SW480 (cell line): ENCODE measurements at regions not wholly inside any gene's neighbourhood (a gene's known extent, or its start where the extent isn't known, plus 50 kb on each side); places are given as distances from the start of the nearest gene placed in this dataset.
"Not testable (repeated sequence)": the region's sequence is repeated elsewhere in the genome, so short reads cannot be mapped to it uniquely, and the experiment has no call there.

Experiments used
- DNase-seq: peaks from one replicate; pipeline ENCODE4 v3.0.0-alpha.2; 2016; ENCODE audit warnings: low spot score

DNA sequence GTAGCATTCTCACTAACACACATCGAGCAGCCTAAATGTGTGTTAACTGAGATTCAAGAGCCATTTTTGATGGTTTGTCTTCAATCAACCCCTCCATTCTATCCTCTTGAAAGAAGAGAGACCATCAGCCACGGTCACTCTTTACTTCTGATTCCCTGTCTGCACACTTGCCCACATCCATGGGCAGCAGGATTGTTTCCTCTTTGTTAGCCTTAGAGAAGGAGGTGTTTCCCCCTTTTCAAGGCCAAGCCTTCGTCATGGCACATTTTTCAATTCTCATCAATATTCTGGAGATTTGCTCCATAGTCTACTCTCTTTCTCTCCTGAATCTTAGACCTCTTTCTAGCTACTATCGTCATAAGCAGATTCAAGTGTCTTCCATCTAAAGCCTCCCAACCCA lies 522.4 kb upstream of the NAALADL2 start:
- no peak for DNase-seq

DNA sequence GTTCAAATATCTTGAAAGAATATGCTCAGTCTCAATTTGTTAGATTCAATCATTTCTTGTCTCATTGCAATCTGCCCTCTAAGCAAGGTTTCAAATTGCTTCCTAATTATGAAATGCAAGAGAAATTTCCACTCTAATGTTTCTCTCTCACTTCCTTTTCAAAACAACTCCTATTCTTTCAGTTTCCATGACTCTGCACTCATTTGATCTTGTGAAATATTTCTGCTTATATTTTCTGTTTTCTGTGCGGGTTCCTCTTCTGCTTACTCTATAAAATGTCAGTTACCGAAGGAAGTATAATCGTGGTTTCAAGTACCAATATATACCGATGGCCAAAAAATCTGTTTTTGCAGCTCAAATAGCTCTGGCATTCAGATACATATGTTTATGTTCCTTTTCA lies 521.9 kb upstream of the NAALADL2 start:
- DNase-seq, result no peak

DNA sequence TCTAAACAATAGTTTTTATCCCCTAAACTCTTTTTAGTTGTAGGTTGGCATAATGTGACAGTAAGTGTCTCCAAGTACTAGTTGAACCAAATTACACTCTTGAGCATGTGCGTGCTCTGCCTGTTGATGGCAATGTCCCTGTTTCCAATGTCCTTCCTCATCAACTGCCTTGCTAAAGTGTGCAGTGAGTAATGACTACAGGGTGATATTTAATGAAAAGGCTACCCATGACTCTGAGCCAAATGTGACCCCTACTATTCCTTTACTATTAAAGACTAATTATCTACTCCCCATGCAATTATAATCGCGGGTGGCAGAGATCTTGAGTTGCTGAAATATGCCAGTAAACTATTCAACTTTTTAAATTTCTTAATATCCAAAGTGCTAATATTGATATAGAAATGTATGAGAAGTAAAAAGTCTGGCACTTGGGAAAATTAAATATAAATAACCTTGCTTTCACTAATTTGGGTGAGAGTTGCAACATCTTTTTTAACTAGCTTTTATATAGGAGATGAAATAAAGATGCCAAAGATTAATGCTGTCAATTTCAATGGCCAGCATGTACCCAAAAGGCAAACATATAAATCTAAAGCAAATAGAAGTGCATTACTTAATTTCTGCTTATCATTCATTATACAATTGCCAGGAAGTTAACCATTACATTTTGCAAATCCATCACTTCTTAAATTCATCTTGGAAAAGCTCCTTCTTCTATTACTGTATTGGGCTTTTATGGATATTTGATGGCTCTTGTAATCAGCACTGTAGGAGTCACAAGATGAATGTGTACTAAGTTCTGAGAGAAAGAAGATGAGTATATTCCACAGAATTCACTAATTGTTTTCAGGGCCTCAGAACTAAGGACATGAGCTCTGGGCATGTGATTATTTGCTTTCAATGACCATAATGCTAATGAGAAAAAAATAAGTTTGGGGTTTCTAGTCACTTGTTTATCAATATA lies 518.2 kb upstream of the NAALADL2 start:
- no peak for DNase-seq

DNA sequence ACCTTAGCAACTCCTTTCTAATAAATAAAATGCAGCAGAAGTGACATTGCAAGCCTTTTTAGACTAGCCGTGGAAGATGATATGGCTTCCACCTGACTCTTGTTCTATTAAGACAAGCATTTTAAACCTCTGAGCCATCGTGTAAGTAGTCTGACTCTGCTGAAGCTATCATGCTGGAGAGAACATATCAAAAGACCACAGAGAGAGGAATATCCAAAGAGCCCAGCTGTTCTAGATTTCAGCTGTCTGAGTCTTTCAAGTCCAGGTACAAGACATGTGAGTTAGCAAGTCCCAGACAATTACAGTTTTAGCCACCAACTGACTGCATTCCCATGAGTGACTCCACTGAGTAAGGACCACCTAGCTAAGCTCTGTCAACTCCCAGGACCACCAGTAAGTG lies 517.0 kb upstream of the NAALADL2 start:
- DNase-seq, result no peak

DNA sequence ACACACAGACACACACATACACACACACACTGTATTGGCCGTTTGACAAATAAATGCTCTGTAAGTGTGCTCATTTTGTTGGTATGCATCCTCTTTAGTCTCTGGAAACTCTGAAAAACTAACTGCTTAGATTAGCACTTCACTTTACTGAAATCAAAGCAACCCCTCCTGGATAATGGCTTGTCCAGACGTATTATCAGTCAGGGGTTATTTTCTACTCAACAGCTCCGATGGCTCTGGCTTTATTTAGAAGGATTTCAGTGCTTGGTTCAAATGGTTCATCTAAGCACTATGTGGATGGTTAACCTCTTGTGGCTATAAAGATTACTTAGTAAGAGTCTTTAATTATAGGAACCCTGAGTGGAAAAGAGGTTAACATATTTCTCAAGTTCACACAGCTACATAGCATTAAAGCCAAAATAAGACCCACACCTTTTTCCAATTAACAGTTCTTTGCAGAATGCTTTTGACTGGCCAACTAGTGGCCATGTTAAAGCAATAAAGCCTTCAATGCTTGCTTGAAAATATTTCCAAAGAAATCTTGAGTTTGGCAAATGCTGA lies 516.1 kb upstream of the NAALADL2 start:
- DNase-seq, result no peak

DNA sequence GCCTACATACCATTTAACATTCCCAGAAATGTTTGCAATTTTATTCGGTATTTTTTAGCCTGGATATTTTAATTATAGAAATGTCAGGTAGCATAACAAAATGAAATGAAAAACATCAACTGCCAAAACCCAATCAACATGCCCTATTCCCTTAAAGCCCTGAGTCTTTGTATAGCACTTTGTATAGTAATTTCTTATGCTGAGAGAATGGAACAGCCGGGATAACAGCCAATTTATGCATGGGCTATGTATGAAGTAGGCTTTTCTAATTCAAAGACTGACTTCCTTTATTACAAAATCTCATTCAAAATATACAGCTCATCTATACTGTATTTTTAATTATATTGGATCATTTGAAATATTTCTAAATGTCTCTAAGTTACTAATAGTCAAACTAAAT lies 513.0 kb upstream of the NAALADL2 start:
- DNase-seq, result no peak

DNA sequence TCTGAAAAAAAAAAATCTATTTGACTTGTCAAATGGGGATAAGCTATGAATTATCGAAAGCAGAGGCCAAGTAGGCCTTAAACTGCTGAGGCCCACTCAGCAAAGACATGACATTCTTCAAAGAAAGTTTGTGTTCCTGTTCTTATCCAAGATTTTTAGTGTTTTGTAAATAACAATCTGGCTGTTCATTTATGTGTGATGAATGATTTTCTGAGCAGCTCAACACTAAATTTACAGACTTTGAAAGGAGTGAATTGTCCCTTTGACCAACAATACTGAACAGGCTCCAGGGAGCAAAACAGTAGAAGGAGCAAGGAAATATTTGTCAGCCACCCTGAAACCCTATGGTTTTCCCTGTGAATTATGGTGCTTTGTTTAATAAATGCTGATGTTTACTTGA lies 512.6 kb upstream of the NAALADL2 start:
- no peak for DNase-seq

DNA sequence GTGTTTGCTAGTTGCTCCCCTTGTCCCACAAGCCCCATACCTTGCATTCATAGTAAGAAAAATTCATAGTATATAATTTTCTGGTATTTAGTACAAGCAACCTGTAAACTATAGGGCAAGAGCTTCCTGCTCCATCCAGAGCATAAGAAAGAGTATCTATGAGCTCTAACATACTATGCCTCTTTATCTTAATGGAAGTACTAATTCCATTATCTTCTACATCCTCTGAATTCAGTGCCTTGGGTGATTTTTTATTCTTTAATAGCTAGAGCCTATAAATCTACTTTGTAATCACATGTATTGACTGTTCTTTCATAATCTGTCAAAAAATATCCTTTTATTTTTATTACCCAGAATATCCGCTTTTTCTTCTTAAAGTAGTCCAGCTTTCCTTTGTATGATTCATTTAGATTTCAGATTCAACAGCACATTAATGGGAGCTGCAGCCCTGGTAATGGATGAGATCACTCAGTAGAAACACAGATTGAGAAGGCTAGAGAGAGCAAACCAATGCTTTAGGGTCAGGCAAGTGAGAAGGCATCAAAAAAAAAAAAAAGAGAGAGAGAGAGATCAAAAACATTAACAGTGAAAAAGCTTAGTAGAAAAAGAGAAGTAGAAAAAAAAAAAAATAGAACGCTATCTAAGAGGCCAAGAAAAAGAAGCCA lies 511.5 kb upstream of the NAALADL2 start:
- DNase-seq, result no peak

DNA sequence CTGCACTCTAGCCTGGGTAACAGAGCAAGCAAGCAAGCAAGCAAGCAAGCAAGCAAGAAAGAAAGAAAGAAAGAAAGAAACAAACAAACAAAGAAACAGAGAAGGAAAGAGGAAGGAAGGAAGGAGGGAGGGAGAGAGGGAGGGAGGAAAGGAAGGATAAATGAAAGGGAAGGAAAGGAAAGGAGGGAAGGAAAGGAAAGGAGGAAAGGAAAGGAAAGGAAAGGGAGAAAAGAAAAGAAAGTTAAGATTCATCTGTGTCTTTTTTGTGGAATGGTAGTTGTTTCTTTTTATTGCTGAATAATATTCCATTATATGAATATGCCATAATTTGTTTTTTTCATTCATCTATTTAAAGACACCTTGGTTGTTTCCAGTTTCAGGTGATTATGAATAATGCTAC lies 506.9 kb upstream of the NAALADL2 start:
- DNase-seq, result no peak

DNA sequence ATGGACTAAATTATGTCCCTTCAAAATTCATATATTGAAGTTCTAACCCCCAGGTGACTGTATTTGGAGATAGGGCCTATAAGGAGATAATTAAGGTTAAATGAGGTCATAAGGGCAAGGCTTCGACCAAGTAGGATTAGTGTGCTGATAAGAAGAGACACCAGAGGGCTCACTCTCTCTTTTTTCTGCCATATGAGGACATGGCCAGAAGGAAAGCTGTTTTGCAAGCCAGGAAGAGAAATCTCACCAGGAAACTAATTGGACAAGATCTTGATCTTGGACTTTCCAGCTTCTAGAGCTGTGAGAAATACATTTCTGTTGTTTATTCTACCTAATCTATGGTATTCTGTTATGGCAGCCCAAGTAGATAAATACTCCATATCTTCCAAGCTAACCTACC lies 503.6 kb upstream of the NAALADL2 start:
- DNase-seq, result peak; percentile 13

DNA sequence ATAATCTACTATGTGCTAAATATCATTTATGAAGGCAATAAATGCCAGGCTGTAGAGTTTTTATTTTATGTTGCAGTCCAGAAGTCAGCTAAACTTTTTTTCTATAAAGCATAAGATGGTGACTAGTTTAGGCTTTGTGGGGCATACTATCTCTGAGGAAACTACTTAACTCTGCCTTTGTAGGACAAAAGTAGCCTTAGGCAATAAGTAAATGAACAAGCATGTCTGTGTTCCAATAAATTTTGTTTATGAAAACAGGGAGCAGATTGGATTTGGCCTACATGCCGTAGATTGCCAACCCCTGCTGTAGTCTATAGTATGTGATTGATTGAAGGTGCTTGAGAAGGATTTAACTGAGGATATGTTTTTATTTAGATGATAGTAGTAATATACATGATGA lies 502.5 kb upstream of the NAALADL2 start:
- no peak for DNase-seq

DNA sequence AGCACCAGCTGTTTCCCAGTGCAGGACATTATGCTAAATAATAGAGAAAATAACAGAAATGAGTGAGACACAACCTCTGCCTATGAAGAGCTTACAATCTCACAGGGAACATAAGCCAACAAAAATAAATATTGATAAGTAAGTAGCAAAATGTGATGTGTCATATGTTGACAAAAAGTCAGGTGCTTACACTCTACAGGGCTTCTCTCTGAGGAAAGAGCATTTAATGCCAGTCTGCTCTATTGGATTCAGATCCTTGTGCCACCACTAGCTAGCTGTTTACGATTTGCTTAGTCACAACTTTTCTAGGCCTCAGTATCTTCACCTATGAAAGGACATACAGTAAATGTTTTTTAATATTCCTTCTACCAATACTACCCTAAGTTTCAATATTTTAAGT lies 500.9 kb upstream of the NAALADL2 start:
- no peak for DNase-seq

DNA sequence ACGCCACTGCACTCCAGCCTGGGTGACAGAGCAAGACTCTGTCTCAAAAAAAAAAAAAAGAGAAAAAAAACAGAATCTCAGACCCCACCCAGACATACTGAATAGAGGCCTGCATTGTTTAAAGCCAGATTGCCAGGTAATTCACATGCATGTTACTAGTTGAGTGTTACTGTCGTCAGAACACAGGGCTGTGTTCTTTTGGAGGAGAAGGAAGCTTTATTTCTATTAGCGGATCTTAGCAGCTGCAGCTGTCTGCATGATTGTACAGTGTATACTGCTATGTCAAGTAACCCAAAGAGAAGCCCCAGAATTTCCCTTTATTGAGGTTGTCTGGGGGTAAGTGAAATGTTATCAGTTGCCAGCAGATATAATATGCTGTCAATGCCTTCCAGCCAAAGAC lies 496.6 kb upstream of the NAALADL2 start:
- DNase-seq, result no peak

DNA sequence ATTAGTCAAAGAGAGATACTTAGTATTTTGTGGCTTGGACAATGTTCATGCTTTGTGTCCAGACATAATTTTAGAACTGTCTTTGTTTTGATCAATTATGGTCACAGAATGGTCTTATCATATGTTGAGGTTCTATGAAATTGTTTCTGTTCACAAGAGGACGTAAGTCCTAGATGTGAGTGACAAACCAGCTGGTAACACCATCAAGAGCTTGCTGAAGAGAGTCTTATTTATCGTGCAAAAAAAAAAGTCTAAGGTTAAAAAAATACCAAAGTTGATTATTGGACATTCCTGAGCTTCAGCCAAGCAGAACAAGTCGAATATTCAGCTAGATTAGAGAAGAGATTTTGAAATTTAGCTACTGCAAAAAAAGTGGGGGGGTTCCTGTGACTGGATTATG lies 495.9 kb upstream of the NAALADL2 start:
- DNase-seq, result no peak

DNA sequence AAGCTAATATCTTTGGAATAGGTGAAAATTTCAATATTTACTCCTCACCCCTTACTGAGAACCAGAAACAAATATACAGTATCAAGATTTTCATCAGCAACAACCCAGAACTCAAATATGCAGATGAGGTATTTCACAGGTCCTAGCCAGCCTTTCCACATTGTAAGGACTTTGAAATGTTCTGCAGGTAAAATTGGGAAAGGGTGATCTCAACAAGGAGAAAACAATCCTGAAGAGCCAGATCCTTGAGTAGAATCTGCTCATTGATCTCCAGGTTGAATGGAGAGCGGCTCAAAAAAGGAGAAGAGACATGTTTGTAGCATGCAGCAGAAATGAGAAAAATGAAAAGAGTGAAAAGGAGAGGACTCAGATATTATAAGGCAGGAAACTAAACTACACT lies 493.3 kb upstream of the NAALADL2 start:
- DNase-seq, result no peak

DNA sequence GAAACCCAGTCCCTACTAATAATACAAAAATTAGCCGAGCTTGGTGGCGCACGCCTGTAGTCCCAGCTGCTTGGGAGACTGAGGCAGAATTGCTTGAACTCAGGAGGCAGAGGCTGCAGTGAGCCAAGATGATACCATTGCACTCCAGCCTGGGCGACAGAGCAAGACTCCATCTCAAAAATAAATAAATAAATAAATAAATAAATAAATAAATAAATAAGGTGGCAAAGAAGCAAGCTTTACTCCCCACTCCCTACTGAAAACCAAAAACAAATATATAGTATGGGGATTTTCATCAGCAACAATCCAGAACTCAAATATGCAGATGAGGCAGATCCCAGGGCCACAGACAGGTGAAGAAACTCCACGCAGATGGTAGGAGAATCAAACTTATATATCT lies 492.2 kb upstream of the NAALADL2 start:
- not testable (repeated sequence) for DNase-seq

DNA sequence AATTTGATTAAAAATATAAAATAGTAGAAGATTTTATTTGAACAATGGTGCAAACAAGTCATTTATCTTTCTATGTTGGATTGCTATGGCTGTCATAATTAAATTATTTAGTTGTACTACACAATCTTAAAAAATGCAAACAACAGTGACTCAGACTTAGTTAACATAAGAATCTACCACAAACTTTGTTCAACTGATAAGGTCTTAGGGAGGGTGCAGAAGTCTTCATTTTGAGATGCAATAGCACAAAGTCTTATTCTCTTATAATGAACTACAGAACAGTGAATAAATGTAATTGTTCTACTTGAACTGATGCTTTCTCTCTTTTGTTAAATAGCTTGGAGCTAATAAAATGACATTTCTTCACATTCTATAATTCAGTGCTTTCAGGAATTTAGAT lies 482.8 kb upstream of the NAALADL2 start:
- DNase-seq, result no peak

DNA sequence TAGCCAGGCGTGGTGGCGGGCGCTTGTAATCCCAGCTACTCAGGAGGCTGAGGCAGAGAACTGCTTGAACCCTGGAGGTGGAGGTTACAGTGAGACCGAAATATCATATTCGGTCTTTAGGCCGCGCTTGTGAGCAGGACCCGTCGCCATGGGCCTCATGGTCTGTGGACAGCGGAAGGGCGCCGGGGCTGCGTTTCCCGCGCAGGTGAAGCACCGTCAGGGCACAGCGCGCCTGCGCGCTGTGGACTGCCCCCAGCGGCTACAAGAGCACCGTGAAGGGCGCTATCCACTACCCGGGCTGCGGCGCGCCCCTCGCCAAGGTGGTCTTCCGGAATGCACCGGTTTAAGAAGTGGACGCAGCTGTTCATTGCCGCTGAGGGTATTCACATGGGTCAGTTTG lies 482.0 kb upstream of the NAALADL2 start:
- DNase-seq, result no peak

DNA sequence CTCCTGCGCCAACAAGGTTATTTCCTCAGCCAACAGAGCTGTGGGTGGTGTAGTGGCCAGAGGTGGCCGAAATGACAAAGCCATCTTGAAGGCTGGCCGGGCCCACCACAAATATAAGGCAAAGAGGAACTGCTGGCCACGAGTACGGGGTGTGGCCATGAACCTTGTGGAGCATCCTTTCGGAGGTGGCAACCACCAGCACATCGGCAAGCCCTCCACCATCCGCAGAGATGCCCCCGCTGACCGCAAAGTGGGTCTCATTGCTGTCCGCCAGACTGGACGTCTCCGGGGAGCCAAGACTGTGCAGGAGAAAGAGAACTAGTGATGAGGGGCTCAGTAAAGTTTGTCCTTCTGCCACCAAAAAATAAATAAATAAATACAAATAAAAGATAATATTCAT lies 481.4 kb upstream of the NAALADL2 start:
- no peak for DNase-seq

DNA sequence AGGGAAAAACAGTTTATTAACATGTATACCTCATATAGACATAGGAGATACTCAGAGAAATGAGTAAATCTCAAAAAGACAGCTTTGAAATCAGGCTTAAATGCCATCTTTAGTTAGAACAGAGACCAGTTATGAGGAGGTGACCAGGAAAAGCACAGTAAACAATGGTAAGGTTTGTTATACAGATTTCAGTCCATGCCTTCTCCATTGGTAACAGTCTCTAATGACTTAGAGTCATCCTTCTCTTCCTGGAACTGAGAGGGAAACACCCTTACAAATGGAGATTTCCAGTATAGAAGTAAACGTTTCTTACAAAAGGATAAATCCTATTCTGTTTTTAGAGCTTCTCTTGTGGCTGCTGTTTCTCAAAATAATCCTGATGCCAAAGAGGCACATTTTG lies 476.3 kb upstream of the NAALADL2 start:
- no peak for DNase-seq

DNA sequence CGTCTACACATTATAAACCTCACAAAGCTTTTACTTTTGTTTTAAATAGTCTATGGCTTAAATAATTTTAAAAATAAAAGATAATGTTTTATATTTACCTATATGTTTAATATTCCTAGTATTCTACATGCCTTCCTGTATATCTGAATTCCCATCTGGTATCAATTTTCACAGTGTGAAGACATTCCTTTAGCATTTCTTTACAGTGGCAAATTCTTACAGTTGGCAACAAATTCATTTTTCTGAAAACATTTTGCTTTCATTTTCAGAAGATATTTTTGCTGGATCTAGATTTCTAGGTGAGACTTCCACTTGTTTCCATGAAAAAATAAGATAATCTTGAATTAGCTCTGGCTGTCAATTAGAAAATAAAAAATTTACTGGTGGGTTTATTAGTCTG lies 471.4 kb upstream of the NAALADL2 start:
- DNase-seq, result no peak

DNA sequence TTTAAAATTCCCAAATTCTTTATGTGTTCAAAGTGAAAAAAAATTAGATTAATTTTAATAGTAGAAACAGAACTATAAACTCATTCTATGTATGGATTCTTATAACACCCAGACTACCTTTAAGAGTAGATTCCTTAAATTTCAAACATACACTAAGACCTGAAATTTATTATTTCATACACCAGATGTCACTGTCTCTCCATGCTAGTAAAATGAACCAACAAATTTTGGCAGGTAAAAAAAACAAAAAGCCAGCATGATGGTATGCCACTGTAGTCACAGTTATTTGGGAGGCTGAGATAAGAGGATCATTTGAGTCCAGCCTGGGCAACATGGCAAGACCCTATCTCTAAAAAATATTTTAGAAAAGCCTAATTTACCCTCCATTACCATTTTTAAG lies 461.3 kb upstream of the NAALADL2 start:
- DNase-seq, result peak; percentile 25

DNA sequence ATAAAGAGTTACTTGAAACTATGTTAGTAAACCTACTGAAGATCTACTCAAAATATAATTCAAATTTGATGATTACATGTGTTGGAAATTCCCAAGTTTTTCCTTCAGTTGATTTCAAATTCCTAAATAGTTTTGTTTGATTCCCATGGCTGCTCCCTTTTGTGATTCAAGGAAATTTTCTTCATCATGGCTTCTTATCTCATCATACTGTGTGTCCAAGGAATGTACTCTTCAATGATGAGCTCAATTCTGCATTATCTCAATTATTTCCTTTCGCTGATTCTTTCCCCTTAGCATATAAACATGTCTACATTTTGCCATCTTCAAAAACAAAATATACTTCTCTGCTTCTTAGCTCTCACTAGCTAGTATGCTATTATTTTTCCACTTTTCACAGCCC lies 460.4 kb upstream of the NAALADL2 start:
- no peak for DNase-seq
